ENCODE measurements at regions not wholly inside any gene's neighbourhood (a gene's known extent, or its start where the extent isn't known, plus 50 kb on each side); places are given as distances from the start of the nearest gene placed in this dataset.

DNA sequence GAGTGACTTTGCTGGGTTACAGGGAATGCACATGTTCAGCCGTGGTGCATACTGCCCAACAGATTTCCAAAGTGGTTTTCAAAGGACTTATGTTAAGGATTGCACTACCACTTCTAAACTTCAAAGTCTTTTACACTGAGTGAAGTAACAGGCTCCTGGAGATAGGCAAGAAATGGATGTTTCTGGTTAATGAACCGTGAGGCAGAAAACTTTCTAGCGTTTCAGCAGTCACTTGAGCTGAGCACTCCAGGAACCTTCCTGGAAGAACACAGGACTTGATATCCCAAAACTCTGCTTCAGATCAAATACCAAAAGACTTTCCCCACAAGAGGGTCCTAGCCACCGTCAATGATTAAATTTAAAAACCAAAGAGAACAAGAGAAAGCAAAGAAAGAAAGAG is 74.3 kb upstream of the ATP1A1 start:
- Histone ChIP-seq H2AFZ (no peak overlapping the region), H3K79me2 (replicated peaks; ENCODE audit: insufficient read depth) (no peaks in the 10 kb centered on the region), H3F3A (replicated peaks; ENCODE audit: low read depth) (no peaks in the 10 kb centered on the region), H3K4me2 (no peak overlapping the region), H3K36me3 (ENCODE audit: insufficient read depth) (no peaks in the 10 kb centered on the region), H3K4me1 (ENCODE audit: insufficient read depth) (no peaks in the 10 kb centered on the region), H3K4me3 (no peak overlapping the region), H3K27ac (ENCODE audit: low read depth) (no peak overlapping the region), H3K27me3 (ENCODE audit: insufficient read depth) (no peaks in the 10 kb centered on the region), H3K9me2 (ENCODE audit: insufficient read depth) (peaks cover 3% of the 10 kb centered on the region; the same call in 1 of the 2 replicates), H4K20me1 (replicated peaks; ENCODE audit: insufficient read depth) (no peaks in the 10 kb centered on the region)
- Mint-ChIP-seq H3K4me1 (no peaks in the 10 kb centered on the region), H3K4me3 (no peak overlapping the region), H3K27ac (no peak overlapping the region), H3K27me3 (ENCODE audit: insufficient read depth, low read depth, poor library complexity) (no peaks in the 10 kb centered on the region), H3K36me3 (ENCODE audit: low read depth) (peaks cover 15% of the 10 kb centered on the region), H3K9me3 (peaks cover 25% of the 10 kb centered on the region)
- no peak for ATAC-seq
- TF ChIP-seq CTCF (conservative IDR thresholded peaks at IDR 0.05; ENCODE audit: low read depth in 2 of 2) = no peak
- no peak for TF ChIP-seq EZH2 (IDR thresholded peaks at IDR 0.05; ENCODE audit: low read depth, unreplicated experiment)
- TF ChIP-seq, protein P1, sequence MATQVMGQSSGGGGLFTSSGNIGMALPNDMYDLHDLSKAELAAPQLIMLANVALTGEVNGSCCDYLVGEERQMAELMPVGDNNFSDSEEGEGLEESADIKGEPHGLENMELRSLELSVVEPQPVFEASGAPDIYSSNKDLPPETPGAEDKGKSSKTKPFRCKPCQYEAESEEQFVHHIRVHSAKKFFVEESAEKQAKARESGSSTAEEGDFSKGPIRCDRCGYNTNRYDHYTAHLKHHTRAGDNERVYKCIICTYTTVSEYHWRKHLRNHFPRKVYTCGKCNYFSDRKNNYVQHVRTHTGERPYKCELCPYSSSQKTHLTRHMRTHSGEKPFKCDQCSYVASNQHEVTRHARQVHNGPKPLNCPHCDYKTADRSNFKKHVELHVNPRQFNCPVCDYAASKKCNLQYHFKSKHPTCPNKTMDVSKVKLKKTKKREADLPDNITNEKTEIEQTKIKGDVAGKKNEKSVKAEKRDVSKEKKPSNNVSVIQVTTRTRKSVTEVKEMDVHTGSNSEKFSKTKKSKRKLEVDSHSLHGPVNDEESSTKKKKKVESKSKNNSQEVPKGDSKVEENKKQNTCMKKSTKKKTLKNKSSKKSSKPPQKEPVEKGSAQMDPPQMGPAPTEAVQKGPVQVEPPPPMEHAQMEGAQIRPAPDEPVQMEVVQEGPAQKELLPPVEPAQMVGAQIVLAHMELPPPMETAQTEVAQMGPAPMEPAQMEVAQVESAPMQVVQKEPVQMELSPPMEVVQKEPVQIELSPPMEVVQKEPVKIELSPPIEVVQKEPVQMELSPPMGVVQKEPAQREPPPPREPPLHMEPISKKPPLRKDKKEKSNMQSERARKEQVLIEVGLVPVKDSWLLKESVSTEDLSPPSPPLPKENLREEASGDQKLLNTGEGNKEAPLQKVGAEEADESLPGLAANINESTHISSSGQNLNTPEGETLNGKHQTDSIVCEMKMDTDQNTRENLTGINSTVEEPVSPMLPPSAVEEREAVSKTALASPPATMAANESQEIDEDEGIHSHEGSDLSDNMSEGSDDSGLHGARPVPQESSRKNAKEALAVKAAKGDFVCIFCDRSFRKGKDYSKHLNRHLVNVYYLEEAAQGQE (IDR thresholded peaks at IDR 0.05; ENCODE audit: unreplicated experiment) = no peak
- no peak for TF ChIP-seq ZNF462 (CRISPR knock-in tag; IDR thresholded peaks at IDR 0.05)
- no peak for TF ChIP-seq ZNF331 (CRISPR knock-in tag; IDR thresholded peaks at IDR 0.05; ENCODE audit: low read depth)
- no peak for TF ChIP-seq POLR2AphosphoS5 (IDR thresholded peaks at IDR 0.05; ENCODE audit: low read depth)
- TF ChIP-seq STAT1 (IDR thresholded peaks at IDR 0.05; ENCODE audit: unreplicated experiment) = no peak
- no peak for TF ChIP-seq ZNF114 (CRISPR knock-in tag; IDR thresholded peaks at IDR 0.05)
- TF ChIP-seq EZH2phosphoT487 (IDR thresholded peaks at IDR 0.05; ENCODE audit: unreplicated experiment) = no peak
- TF ChIP-seq ETS1 (IDR thresholded peaks at IDR 0.05) = no peak
- TF ChIP-seq JUNB (IDR thresholded peaks at IDR 0.05; ENCODE audit: unreplicated experiment) = no peak
- TF ChIP-seq CREB1 (CRISPR knock-in tag; IDR thresholded peaks at IDR 0.05; ENCODE audit: low read depth) = no peak
- no peak for TF ChIP-seq NANOG (IDR thresholded peaks at IDR 0.05; ENCODE audit: borderline replicate concordance)
- no peak for DNase-seq (ENCODE audit: low spot score)
